ENCODE measurements at regions not wholly inside any gene's neighbourhood (a gene's known extent, or its start where the extent isn't known, plus 50 kb on each side); places are given as distances from the start of the nearest gene placed in this dataset.

DNA sequence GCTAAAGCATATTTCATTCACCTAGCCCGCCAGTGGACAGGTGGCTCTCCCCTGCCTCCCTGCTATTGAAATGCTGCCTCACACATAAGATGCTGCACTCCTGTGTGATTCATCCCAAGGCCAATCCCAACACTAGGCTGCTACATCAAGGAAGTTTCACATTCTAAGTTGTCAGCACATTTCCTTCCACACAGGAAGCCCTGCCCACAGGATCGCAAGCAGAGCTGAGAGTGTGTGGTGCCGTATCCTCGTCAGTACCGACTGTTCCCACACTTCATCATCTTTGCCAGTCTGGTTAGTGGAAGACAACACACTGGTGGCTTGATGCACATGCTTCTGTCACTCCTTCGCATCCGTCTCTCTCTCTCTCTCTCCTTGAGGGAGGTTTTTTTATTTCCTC, 194.3 kb upstream of the PPP2R2D start:
- Histone ChIP-seq H3K36me3 (no peaks in the 10 kb centered on the region), H3K27me3 (peaks cover 0 to 40% (median 3%) of the 10 kb centered on the region in 4 donors), H3K4me3 (no peak overlapping the region), H3K27ac (replicated peaks in 1 of 4) (no peak overlapping the region), H3K4me1 (no peaks in the 10 kb centered on the region), H3K9me3 (peaks cover 0 to 20% (median 17%) of the 10 kb centered on the region in 4 donors)
- WGBS: 85% methylated on average over 7 of the region's 7 CpGs
- TF ChIP-seq POLR2A (IDR thresholded peaks at IDR 0.05; ENCODE audit: low read depth): no peak
- TF ChIP-seq, protein P1, sequence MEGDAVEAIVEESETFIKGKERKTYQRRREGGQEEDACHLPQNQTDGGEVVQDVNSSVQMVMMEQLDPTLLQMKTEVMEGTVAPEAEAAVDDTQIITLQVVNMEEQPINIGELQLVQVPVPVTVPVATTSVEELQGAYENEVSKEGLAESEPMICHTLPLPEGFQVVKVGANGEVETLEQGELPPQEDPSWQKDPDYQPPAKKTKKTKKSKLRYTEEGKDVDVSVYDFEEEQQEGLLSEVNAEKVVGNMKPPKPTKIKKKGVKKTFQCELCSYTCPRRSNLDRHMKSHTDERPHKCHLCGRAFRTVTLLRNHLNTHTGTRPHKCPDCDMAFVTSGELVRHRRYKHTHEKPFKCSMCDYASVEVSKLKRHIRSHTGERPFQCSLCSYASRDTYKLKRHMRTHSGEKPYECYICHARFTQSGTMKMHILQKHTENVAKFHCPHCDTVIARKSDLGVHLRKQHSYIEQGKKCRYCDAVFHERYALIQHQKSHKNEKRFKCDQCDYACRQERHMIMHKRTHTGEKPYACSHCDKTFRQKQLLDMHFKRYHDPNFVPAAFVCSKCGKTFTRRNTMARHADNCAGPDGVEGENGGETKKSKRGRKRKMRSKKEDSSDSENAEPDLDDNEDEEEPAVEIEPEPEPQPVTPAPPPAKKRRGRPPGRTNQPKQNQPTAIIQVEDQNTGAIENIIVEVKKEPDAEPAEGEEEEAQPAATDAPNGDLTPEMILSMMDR (IDR thresholded peaks at IDR 0.05): no peak
- no peak for TF ChIP-seq POLR2AphosphoS5 (IDR thresholded peaks at IDR 0.05)
- TF ChIP-seq EP300 (IDR thresholded peaks at IDR 0.05): no peak
- intact Hi-C loops (cut with DNase I): no loop called here
- no peak for DNase-seq (ENCODE audit: extremely low spot score)

DNA sequence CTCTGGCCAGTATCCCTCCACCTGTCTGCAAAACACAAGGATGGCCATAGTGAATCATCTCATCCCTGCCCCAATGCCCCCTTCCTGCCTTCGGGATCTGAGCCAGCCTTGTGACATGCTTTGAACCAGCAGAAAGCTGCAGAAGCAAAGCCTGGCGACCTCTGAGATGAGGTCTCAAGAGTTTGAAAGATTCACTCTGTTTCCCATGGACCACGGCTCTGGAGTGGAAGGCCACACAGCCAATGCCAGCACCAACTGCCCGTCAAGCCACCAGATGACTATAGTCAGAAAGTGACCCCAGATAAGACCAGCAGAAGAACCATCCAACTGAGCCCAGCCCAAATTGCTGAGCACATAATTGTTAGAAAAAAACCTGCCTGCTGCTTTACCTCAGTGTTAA, 193.9 kb upstream of the PPP2R2D start:
- no peak for DNase-seq (ENCODE audit: extremely low spot score)
- 81% methylated on average over 2 of the region's 4 CpGs for WGBS
- Histone ChIP-seq H3K27ac (replicated peaks in 1 of 4) (no peak overlapping the region), H3K4me3 (no peak overlapping the region), H3K36me3 (no peaks in the 10 kb centered on the region), H3K27me3 (peaks cover 0 to 37% (median 3%) of the 10 kb centered on the region in 4 donors), H3K4me1 (no peaks in the 10 kb centered on the region), H3K9me3 (peaks cover 0 to 20% (median 17%) of the 10 kb centered on the region in 4 donors)
- TF ChIP-seq POLR2A (IDR thresholded peaks at IDR 0.05; ENCODE audit: low read depth) (no peak), EP300 (IDR thresholded peaks at IDR 0.05) (no peak), POLR2AphosphoS5 (IDR thresholded peaks at IDR 0.05) (no peak)
- TF ChIP-seq, protein P1 (IDR thresholded peaks at IDR 0.05): no peak
- intact Hi-C loops (cut with DNase I): no loop called here

DNA sequence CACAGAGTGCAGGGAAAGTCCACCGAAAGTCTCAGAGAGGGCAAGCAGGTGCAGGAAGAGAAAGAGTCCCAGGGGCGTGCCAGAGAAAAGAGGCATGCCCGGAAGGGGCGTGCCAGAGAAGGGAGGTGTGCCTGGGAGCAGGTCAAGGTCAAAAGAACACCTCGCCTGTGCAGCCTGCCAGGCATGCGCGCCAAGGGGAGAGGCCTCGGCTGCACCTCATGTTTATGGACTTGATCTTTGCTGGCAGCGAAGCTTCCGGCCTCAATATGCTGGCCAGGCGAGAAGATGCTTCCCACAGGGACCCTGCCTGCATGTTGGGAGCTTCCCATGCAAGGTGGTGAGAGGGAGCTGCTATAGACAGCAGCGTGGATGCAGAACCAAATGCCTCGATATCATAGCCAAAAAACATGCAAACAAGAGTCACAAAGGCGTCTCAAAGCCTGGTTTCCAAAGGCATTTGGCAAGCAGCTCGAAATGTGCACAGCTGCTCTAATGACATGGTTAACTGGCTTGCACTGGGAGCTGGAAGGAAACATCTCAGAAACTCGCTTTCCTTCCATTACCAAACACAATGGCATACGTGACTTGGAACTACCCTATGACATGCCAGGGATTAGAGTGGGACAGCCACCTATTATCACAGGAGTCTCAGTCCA, 192.5 kb upstream of the PPP2R2D start:
- intact Hi-C loops (cut with DNase I): no loop called here
- WGBS: 89% methylated on average over 17 of the region's 17 CpGs
- no peak for TF ChIP-seq EP300 (IDR thresholded peaks at IDR 0.05)
- TF ChIP-seq, protein P1 (IDR thresholded peaks at IDR 0.05): no peak
- no peak for TF ChIP-seq POLR2AphosphoS5 (IDR thresholded peaks at IDR 0.05)
- no peak for TF ChIP-seq POLR2A (IDR thresholded peaks at IDR 0.05; ENCODE audit: low read depth)
- Histone ChIP-seq H3K27me3 (peaks cover 0 to 26% (median 2%) of the 10 kb centered on the region in 4 donors), H3K4me3 (no peak overlapping the region), H3K36me3 (no peaks in the 10 kb centered on the region), H3K4me1 (no peaks in the 10 kb centered on the region), H3K27ac (replicated peaks in 1 of 4) (no peak overlapping the region), H3K9me3 (peaks cover 0 to 20% (median 17%) of the 10 kb centered on the region in 4 donors)
- no peak for DNase-seq (ENCODE audit: extremely low spot score)

DNA sequence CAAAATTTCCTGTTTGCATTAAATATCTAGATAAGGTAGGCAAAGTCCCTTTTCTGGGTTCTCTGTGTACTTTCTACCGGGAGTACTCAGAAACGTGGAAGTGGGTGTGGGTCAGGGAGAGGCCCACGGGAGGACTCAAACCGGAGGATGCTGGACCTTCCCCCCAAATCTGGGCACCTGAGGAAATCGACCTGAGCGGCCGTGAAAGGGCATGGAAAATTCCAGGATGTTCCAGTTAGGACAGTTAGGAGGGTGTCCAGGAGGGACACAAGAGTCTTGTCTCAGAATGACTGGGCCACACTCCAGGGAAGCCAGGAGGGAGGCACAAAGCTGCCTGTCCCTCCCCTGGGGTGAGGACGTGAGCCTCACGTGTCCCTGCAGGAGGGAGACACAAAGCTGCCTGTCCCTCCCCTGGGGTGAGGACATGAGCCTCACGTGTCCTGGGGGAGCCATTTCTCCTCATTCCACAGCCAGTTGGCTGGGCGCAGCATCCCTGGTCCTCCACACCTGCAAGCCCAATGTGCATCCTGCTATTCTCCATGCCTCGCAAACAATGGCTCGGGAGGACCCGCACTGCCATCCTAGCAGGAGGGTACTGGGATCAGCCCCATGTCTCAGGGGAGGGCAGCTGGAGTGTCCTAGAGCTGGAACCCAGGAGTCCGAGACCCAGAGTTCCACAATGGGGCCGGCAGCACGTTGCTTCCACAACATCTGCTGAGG, 190.5 kb upstream of the PPP2R2D start:
- Histone ChIP-seq H3K27me3 (peaks cover 0 to 16% (median 0%) of the 10 kb centered on the region in 4 donors), H3K36me3 (no peaks in the 10 kb centered on the region), H3K4me3 (no peak overlapping the region), H3K27ac (replicated peaks in 1 of 4) (no peak overlapping the region), H3K9me3 (peaks cover 0 to 20% (median 17%) of the 10 kb centered on the region in 4 donors), H3K4me1 (no peaks in the 10 kb centered on the region)
- intact Hi-C loops (cut with DNase I): no loop called here
- DNase-seq (ENCODE audit: extremely low spot score): no peak
- no peak for TF ChIP-seq POLR2AphosphoS5 (IDR thresholded peaks at IDR 0.05)
- TF ChIP-seq POLR2A (IDR thresholded peaks at IDR 0.05; ENCODE audit: low read depth): no peak
- TF ChIP-seq, protein P1 (IDR thresholded peaks at IDR 0.05): no peak
- no peak for TF ChIP-seq EP300 (IDR thresholded peaks at IDR 0.05)
- 79% methylated on average over 15 of the region's 17 CpGs for WGBS
